ENCODE measurements at regions not wholly inside any gene's neighbourhood (a gene's known extent, or its start where the extent isn't known, plus 50 kb on each side); places are given as distances from the start of the nearest gene placed in this dataset.
"Not testable (repeated sequence)": the region's sequence is repeated elsewhere in the genome, so short reads cannot be mapped to it uniquely, and the experiment has no call there.

- peaks cover 2% of the 10 kb centered on the region for H3K4me1 Mint-ChIP-seq
- DNase-seq (ENCODE audit: low spot score in 2 of 2, unreplicated experiment in 2 of 2), result no peak
- peaks cover 7% of the 10 kb centered on the region for H3K9me3 Mint-ChIP-seq
- H3K36me3 Mint-ChIP-seq, result peaks cover 2% of the 10 kb centered on the region
- no peak overlapping the region for H3K27ac Mint-ChIP-seq
- peak overlapping the region; percentile 55 for H3K4me3 Mint-ChIP-seq
- peaks cover 53% of the 10 kb centered on the region for H3K27me3 Mint-ChIP-seq (ENCODE audit: low read depth)
- no peak for TF ChIP-seq CTCF (IDR thresholded peaks at IDR 0.05; ENCODE audit: unreplicated experiment)
Observed at GRCh38 chr14:103279142-103280025, 54.7 kb upstream of the EIF5 start.

- H3K27ac Mint-ChIP-seq, result no peak overlapping the region
- H3K36me3 Mint-ChIP-seq, result no peaks in the 10 kb centered on the region
- TF ChIP-seq CTCF (IDR thresholded peaks at IDR 0.05; ENCODE audit: unreplicated experiment), result no peak
- peaks cover under 1% of the 10 kb centered on the region for H3K9me3 Mint-ChIP-seq
- peaks cover 2% of the 10 kb centered on the region for H3K4me1 Mint-ChIP-seq
- H3K4me3 Mint-ChIP-seq, result peak overlapping the region; percentile 55
- no peak for DNase-seq (ENCODE audit: low spot score in 2 of 2, unreplicated experiment in 2 of 2)
- peaks cover 60% of the 10 kb centered on the region for H3K27me3 Mint-ChIP-seq (ENCODE audit: low read depth)
Observed at GRCh38 chr14:103280278-103280928, 53.6 kb upstream of the EIF5 start.

GRCh38 chr14:103281496-103282231 lies 52.4 kb upstream of the EIF5 start:
- DNase-seq (ENCODE audit: low spot score in 2 of 2, unreplicated experiment in 2 of 2), result no peak
- H3K4me3 Mint-ChIP-seq, result no peak overlapping the region
- TF ChIP-seq CTCF (IDR thresholded peaks at IDR 0.05; ENCODE audit: unreplicated experiment), result no peak
- no peaks in the 10 kb centered on the region for H3K36me3 Mint-ChIP-seq
- peaks cover 2% of the 10 kb centered on the region for H3K4me1 Mint-ChIP-seq
- peaks cover 64% of the 10 kb centered on the region for H3K27me3 Mint-ChIP-seq (ENCODE audit: low read depth)
- no peak overlapping the region for H3K27ac Mint-ChIP-seq
- H3K9me3 Mint-ChIP-seq, result no peaks in the 10 kb centered on the region

- not testable (repeated sequence) for H3K4me1 Mint-ChIP-seq; H3K36me3 Mint-ChIP-seq; H3K9me3 Mint-ChIP-seq; DNase-seq (ENCODE audit: low spot score in 2 of 2, unreplicated experiment in 2 of 2); H3K4me3 Mint-ChIP-seq; H3K27ac Mint-ChIP-seq
- peaks cover 61% of the 10 kb centered on the region for H3K27me3 Mint-ChIP-seq (ENCODE audit: low read depth)
Observed at GRCh38 chr14:103282309-103282708, 51.7 kb upstream of the EIF5 start.

GRCh38 chr14:103282932-103283331 lies 51.1 kb upstream of the EIF5 start:
- Mint-ChIP-seq H3K36me3 (no peaks in the 10 kb centered on the region), H3K4me1 (peaks cover 2% of the 10 kb centered on the region), H3K27ac (no peak overlapping the region), H3K9me3 (no peaks in the 10 kb centered on the region), H3K4me3 (no peak overlapping the region), H3K27me3 (ENCODE audit: low read depth) (peaks cover 61% of the 10 kb centered on the region)
- TF ChIP-seq CTCF (IDR thresholded peaks at IDR 0.05; ENCODE audit: unreplicated experiment), result no peak
- no peak for DNase-seq (ENCODE audit: low spot score in 2 of 2, unreplicated experiment in 2 of 2)

All from mesothelial cell of epicardium (in vitro differentiated cells).